ENCODE measurements at regions not wholly inside any gene's neighbourhood (a gene's known extent, or its start where the extent isn't known, plus 50 kb on each side); places are given as distances from the start of the nearest gene placed in this dataset.
"Not testable (repeated sequence)": the region's sequence is repeated elsewhere in the genome, so short reads cannot be mapped to it uniquely, and the experiment has no call there.

GRCh38 chr12:58323676-58324075 lies 382.3 kb downstream of the ATP23 start:
- intact Hi-C loops (cut with DNase I) = no loop called here
- no peak for ATAC-seq (ENCODE audit: poor library complexity)
- no peak for DNase-seq

DNA sequence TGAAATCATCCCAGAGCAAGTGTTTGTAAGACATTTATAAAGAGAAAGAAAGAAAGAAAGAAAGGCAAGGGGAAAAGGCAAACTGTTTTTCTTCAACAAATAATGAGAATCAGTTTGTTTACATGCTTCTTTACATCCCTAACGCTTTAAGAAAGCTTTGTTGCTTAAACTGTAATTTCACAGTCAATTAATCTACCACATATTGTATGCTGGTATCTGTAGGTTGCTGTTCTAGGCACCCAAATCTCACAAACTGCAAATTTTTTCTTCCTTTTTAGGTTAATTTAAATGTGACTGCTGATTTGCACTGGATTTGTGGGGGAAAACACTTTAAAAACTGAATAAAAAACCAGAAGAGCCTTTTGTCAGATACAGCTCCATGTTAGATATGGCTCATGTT lies 384.2 kb downstream of the ATP23 start:
- intact Hi-C loops (cut with DNase I) = no loop called here
- no peak for ATAC-seq (ENCODE audit: poor library complexity)
- no peak for DNase-seq

GRCh38 chr12:58326534-58326933 lies 385.2 kb downstream of the ATP23 start:
- no peak for DNase-seq
- intact Hi-C loops (cut with DNase I) = no loop called here
- no peak for ATAC-seq (ENCODE audit: poor library complexity)

DNA sequence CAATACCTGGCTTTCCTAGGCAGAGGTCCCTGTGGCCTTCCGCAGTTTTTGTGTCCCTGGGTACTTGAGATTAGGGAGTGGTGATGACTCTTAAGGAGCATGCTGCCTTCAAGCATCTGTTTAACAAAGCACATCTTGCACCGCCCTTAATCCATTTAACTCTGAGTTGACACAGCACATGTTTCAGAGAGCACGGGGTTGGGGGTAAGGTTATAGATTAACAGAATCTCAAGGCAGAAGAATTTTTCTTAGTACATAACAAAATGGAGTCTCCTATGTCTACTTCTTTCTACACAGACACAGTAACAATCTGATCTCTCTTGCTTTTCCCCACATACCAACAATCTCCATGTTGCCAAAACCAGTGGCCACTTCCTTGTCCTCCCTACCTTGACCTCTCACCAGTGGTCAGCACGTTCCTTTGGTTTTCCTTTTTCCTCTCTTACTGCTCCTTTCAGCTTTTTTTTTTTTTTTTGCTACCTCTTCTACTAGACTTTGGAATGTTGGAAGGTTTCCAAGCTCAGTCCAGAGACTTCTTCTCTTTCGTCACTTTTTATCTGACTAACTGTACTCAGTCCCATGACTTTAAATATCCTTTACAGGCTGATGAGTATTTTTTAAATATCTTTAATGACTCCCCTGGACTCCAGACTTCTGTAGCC lies 395.3 kb downstream of the ATP23 start:
- intact Hi-C loops (cut with DNase I); ATAC-seq (ENCODE audit: poor library complexity): not testable (repeated sequence)

DNA sequence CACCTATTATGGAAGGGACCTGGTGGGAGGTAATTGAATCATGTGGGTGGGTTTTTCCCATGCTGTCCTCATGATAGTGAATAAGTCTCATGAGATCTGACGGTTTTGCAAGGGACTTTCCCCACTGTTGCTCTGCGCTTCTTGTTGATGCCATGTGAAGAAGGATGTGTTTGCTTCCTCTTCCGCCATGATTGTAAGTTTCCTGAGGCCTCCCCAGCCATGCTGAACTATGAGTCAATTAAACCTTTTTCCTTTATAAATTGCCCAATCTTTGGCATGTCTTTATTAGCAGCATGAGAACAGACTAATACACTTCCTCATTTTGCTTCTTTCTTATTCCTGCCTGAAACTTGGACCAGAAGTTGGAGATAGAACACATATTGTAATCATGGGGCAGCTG lies 396.2 kb downstream of the ATP23 start:
- ATAC-seq (ENCODE audit: poor library complexity); intact Hi-C loops (cut with DNase I); DNase-seq: not testable (repeated sequence)

More for the DNA sequence above, 395.3 kb downstream of the ATP23 start:
- DNase-seq = not testable (repeated sequence)

- intact Hi-C loops (cut with DNase I) = no loop called here
- DNase-seq (no peak), ATAC-seq (ENCODE audit: poor library complexity) (no peak)
Observed at GRCh38 chr12:58341791-58342190, 400.4 kb downstream of the ATP23 start.

DNA sequence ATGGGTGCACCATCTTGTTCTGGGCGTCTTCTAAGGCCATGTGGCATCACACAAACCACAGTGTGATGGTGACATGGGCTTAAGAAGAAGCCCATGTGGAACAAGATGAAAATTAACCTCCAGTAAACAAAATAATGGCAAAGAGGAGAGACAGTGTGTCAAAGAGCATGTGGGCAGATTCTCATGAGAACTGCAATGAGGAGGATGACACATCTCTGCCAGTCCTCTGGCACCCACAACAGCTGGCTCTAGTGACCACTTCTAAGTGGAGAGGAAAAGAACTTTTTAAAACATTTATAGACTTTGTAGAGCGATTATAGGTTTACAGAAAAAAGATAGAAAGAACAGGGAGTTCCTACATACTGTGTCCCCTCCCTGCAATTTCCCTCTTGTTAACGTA lies 401.4 kb downstream of the ATP23 start:
- ATAC-seq (ENCODE audit: poor library complexity) (no peak), DNase-seq (no peak)
- intact Hi-C loops (cut with DNase I) = no loop called here

- DNase-seq (no peak), ATAC-seq (ENCODE audit: poor library complexity) (peak; percentile 72)
- intact Hi-C loops (cut with DNase I) = loop anchor here (5.0 kb wide), 2 partner anchors 96 to 806 kb away; no protein-coding TSS in a partner anchor
Observed at GRCh38 chr12:58346032-58346632, 404.8 kb downstream of the ATP23 start.

GRCh38 chr12:58347188-58347587 lies 405.8 kb downstream of the ATP23 start:
- intact Hi-C loops (cut with DNase I) = loop anchor here (5.0 kb wide), 2 partner anchors 95 to 805 kb away; no protein-coding TSS in a partner anchor
- no peak for DNase-seq
- no peak for ATAC-seq (ENCODE audit: poor library complexity)

DNA sequence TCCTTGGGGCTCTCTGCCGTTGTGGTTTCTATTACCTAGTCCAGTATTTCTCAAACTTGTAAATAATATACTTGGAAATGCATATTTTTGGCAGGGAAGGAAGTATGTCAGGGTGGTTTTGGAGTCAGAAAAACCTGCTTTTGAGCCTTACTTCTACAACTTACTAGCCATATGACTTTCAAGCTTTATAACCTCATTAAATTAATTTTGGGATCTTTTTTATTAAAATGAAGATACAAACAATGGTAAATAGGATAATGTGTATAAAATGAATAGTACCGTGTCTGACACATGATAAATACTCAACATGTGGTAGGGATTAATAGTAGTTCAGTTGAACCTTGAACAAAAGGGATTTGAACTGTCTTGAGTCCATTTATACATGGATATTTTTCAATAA lies 406.3 kb downstream of the ATP23 start:
- intact Hi-C loops (cut with DNase I) = loop anchor here (5.0 kb wide), 2 partner anchors 95 to 805 kb away; no protein-coding TSS in a partner anchor
- ATAC-seq (ENCODE audit: poor library complexity) (no peak), DNase-seq (no peak)

GRCh38 chr12:58349161-58349560 lies 407.8 kb downstream of the ATP23 start:
- intact Hi-C loops (cut with DNase I) = loop anchor here (5.0 kb wide), 2 partner anchors 93 to 803 kb away; no protein-coding TSS in a partner anchor
- DNase-seq (no peak), ATAC-seq (ENCODE audit: poor library complexity) (no peak)

DNA sequence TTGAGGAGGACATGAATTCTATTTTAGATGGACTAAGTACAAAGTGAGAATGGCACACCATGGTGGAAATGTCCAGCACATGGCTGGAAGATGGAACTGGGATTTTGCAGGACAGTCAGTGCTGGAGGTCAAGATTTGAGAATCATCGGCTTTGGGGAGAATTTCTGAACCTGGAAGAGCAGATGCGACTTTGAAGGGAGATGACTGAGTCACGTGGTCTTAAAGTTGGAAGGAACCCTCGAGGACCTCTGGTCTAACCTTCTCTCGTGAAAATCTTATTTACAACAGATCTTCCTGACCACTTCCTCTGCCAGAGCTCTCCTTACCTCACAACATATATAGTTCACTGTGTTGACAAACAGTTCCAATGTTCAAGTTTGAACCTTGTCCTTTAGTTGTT lies 415.4 kb downstream of the ATP23 start:
- DNase-seq (no peak), ATAC-seq (ENCODE audit: poor library complexity) (no peak)
- intact Hi-C loops (cut with DNase I) = no loop called here

DNA sequence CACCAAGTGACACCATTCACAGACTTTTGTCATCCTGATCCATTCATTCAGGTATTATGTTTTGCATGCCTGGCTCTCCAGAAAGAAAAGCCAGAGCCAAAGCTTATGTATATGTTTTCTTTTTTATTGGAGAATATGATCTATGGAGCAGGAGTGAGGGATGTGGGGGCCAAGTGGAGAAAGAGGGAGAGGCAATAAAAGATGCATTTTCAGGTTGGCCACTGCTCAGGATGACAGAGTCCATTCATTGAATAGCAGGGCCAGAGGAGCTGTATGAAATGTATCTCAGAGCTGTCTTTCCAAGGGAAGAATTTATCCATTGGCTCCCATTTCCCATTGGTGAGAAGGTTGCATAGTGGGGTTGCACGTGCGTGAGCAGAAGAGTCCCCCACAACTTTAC lies 416.1 kb downstream of the ATP23 start:
- no peak for DNase-seq
- ATAC-seq (ENCODE audit: poor library complexity) = no peak
- intact Hi-C loops (cut with DNase I) = no loop called here

GRCh38 chr12:58358369-58358768 lies 417.0 kb downstream of the ATP23 start:
- intact Hi-C loops (cut with DNase I) = no loop called here
- no peak for ATAC-seq (ENCODE audit: poor library complexity)
- no peak for DNase-seq

DNA sequence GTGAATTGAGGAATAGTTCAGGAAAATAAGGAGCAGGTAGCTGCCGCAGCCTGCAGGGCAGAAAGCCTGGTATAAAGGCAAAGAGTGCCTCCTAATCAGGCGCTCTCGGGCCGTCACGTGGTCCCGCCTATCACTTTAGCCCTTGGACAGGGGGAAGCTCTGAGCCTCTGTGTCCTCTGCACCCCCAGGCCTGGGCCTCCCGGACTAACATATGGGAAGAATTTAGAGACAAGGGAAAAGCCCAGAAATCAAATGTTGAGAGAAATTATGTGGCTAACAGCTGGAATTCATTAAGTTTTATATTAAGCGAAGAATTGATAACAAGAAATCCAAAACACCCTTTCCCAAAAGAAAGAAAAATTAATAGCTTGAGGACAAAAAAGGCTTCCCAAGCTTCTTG lies 417.7 kb downstream of the ATP23 start:
- intact Hi-C loops (cut with DNase I) = no loop called here
- peak; percentile 44 for DNase-seq
- ATAC-seq (ENCODE audit: poor library complexity) = no peak

GRCh38 chr12:58361056-58361455 lies 419.7 kb downstream of the ATP23 start:
- DNase-seq = no peak
- intact Hi-C loops (cut with DNase I) = no loop called here
- no peak for ATAC-seq (ENCODE audit: poor library complexity)

DNA sequence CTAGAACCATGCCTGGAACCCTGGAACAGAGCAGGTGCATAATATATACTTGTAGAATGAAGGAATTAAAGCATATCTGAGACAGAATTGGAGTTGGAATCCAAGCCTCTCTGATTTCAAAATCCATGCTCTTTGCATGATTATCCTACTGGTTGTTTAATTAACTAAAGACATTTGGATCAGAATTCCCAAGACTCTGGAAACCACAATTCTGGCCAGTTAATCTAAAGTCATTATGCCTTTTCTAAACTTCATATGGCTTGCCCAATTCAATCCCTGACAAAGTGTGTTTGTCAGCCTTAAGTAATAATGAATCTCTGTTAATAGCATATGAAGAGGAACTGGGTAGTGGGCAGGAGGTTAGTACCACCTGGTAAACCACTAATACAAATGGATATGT lies 422.6 kb downstream of the ATP23 start:
- DNase-seq = no peak
- intact Hi-C loops (cut with DNase I) = no loop called here
- ATAC-seq (ENCODE audit: poor library complexity) = no peak

- ATAC-seq (ENCODE audit: poor library complexity) (no peak), DNase-seq (no peak)
- intact Hi-C loops (cut with DNase I) = no loop called here
Observed at GRCh38 chr12:58364389-58365086, 423.2 kb downstream of the ATP23 start.

DNA sequence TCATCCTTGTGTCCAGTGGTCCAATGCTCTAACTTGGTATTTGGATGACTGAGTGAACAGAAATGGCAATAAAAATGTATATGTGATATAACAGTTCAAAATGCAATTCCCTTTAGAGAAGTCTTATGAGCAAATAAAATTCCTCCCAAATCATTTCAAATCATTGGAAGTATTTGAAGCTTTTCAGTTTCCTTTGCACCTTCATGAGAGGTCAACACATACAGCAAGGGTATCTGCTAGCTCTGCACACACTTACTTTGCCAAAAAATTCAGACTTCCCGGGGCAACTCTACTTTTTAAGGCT lies 423.7 kb downstream of the ATP23 start:
- DNase-seq (no peak), ATAC-seq (ENCODE audit: poor library complexity) (no peak)
- intact Hi-C loops (cut with DNase I) = no loop called here

DNA sequence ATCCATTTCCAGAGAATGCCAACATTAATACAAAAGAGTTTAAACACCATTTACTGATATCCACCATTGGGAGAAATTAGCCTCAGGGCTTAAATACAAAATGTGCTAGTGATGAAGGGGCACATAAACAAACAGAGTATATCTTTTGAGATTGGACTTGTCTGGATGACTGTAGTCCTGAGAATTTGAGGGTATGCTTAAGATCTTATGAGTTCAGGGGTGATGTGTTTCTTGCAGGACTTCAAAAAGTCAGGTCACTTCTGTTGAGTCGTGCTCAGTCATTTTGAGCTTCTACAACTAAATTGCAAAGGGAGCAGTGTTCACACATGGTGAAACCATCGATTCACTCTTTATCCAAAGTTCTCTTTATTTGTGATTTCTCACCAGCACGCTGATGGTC lies 425.7 kb downstream of the ATP23 start:
- ATAC-seq (ENCODE audit: poor library complexity) = no peak

More for the DNA sequence above, 425.7 kb downstream of the ATP23 start:
- no peak for DNase-seq
- intact Hi-C loops (cut with DNase I) = no loop called here

All from Right ventricle myocardium superior (tissue), 1 donor.